ENCODE measurements at regions not wholly inside any gene's neighbourhood (a gene's known extent, or its start where the extent isn't known, plus 50 kb on each side); places are given as distances from the start of the nearest gene placed in this dataset.

GRCh38 chr17:13413001-13413400 lies 188.7 kb downstream of the HS3ST3A1 start:
- TF ChIP-seq POLR2AphosphoS5 (IDR thresholded peaks at IDR 0.05; ENCODE audit: borderline replicate concordance, low read depth, low read length) (no peak), EZH2 (IDR thresholded peaks at IDR 0.05) (no peak), FOXP2 (optimal IDR thresholded peaks at IDR 0.05; ENCODE audit: control extremely low read depth, extremely low read length, insufficient read depth) (no peak)
